ENCODE measurements at regions not wholly inside any gene's neighbourhood (a gene's known extent, or its start where the extent isn't known, plus 50 kb on each side); places are given as distances from the start of the nearest gene placed in this dataset.
A peak's percentile ranks its signal among the peaks of the same experiment; 100 is the strongest.
"Not testable (repeated sequence)": the region's sequence is repeated elsewhere in the genome, so short reads cannot be mapped to it uniquely, and the experiment has no call there.

DNA sequence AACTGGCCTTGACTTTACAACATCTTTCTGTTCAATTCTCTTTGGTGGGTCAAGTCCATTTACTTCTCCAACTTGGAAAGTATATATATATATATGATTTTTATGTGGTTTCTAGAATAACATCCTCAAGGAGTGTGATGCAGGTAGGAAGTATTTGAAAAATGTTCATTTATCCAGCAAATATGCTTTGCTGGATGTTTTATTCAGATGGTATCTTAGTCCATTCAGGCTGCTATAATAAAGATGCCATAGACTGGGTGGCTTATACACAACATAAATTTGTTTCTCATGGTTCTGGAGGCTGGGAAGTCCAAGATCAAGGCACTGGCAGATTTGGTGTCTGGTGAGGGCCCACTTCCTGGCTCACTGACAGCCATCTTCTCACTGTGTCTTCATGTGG lies 168.7 kb upstream of the RASGRP1 start:
- DNase-seq (ENCODE audit: low read depth), result no peak

DNA sequence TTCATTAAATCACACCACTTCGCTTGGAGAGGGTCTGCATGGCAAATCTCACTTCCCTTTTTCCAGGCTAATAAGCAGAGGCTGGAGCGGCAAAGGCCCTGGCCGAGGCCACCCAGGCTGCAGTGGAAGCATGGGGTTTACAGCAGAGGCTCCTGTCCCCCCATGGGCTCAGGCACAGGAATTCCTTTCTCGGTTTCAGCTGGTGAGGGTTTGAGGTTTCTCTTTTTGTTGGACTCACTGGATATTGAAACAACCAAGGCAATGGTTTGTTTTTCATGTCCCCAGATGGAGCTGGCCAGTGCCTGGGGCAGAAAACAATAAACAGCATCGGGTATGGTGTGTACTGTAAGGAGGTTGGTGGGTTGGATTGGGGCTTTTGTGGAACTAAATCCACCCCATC lies 175.6 kb upstream of the RASGRP1 start:
- peak; percentile 72 for DNase-seq (ENCODE audit: low read depth)

DNA sequence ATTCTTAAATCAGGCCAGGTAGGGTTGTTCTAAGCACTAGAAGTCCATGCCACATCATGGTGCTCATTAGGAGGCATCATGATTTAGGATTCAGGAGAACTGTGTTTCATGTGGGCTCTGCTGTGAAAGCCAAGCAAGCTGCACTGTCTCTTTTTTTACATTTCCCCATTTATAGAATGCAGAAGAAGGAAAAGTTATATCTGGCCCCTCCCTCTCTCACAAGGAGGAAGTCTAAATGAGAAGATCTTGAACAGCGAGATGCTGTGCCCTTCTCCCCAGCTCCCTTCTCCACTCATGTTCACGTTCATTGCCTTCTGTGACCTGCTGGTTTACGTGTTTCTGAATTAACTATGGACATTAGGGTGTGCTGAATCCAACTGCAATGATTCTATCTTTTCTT lies 178.5 kb upstream of the RASGRP1 start:
- DNase-seq (ENCODE audit: low read depth), result no peak

- peak; percentile 58 for DNase-seq (ENCODE audit: low read depth)
Observed at GRCh38 chr15:38745126-38745525, 180.5 kb upstream of the RASGRP1 start.

DNA sequence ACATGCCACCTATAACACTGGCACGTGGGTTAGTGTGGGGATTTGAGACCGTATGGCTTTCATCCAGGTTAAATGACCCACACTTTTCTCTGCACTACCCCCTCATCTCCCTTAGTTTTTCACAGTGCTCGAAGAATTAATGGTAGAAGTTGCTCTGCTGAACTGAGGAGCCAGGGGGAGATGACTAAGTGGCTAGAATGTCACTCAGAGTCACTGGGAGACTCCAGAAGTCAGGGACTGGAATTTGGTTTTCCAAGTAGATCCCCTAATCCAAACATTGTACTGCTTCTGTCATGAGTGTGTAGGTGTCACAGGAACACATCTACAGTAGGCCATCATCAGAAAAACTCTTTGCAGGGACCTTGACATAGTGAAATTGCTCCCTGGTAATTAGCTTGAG lies 181.0 kb upstream of the RASGRP1 start:
- DNase-seq (ENCODE audit: low read depth), result no peak

GRCh38 chr15:38746211-38746610 lies 181.6 kb upstream of the RASGRP1 start:
- peak; percentile 59 for DNase-seq (ENCODE audit: low read depth)

GRCh38 chr15:38748710-38749109 lies 184.1 kb upstream of the RASGRP1 start:
- DNase-seq (ENCODE audit: low read depth), result no peak

- DNase-seq (ENCODE audit: low read depth), result peak; percentile 36
Observed at GRCh38 chr15:38750786-38751185, 186.2 kb upstream of the RASGRP1 start.

GRCh38 chr15:38755718-38756117 lies 191.1 kb upstream of the RASGRP1 start:
- no peak for DNase-seq (ENCODE audit: low read depth)

- no peak for DNase-seq (ENCODE audit: low read depth)
Observed at GRCh38 chr15:38756441-38756840, 191.8 kb upstream of the RASGRP1 start.

- DNase-seq (ENCODE audit: low read depth), result peak; percentile 85
Observed at GRCh38 chr15:38758043-38758442, 193.4 kb upstream of the RASGRP1 start.

GRCh38 chr15:38761681-38762080 lies 197.1 kb upstream of the RASGRP1 start:
- no peak for DNase-seq (ENCODE audit: low read depth)

- peak; percentile 75 for DNase-seq (ENCODE audit: low read depth)
Observed at GRCh38 chr15:38768970-38769369, 204.4 kb upstream of the RASGRP1 start.

GRCh38 chr15:38769492-38769891 lies 204.9 kb upstream of the RASGRP1 start:
- DNase-seq (ENCODE audit: low read depth), result no peak

GRCh38 chr15:38774076-38774475 lies 209.5 kb upstream of the RASGRP1 start:
- peak; percentile 71 for DNase-seq (ENCODE audit: low read depth)

DNA sequence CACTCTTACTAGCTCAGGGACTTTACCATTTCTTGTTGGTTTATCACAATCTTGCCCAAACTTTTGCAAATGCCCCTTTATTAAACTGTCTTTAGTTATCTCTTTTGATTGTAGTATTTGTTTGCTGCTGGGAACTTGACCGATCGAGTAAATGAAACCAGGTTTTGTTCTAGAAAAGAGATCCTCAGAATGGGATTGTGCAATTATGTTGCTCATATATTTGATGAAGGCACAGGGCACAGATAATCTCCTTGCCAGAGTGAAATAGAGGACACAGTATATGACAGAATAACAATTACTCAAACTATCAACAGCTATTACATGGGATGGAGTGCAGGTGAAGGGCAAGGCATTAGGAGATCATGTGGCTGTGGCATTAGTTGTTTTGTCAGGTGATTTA lies 216.6 kb upstream of the RASGRP1 start:
- DNase-seq (ENCODE audit: low read depth), result no peak

DNA sequence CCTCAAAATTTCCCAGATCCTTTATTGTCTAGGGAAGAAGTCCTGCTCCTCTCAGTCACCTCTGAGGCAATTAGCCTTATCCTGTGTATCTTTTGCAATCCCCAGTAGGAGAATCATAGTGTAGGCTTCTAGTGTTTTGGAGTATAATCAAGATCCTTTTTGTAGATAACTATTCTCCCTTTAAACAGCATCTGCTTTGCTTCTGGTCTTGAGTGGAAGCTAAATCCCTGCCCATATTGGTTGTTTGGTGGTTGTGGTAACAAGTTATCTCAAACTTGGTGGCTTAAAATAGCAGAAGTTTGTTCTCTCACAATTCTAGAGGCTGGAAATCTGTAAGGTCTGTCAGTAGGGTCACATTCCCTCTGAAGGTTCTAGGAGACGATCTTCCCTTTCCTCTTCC lies 217.5 kb upstream of the RASGRP1 start:
- DNase-seq (ENCODE audit: low read depth), result peak; percentile 70

DNA sequence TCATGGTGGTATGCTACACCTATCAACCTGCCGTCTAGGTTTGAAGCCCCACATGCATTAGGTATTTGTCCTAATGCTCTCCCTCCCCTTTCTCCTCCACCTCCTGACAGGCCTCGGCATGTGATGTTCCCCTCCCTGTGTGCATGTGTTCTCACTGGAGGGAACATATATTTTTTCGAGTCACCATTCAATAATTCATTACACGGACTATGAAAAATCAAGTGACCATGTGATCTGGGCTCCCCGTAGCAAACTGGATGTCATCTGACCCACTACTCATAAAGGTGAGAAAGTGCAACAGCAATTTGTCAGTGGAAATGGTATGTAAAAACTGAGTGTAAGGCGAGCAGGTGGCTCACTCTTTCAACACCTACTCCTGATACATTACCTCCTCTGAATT lies 224.3 kb upstream of the RASGRP1 start:
- no peak for DNase-seq (ENCODE audit: low read depth)

GRCh38 chr15:38789566-38789965 lies 225.0 kb upstream of the RASGRP1 start:
- no peak for DNase-seq (ENCODE audit: low read depth)

GRCh38 chr15:38793206-38793810 lies 228.7 kb upstream of the RASGRP1 start:
- DNase-seq (ENCODE audit: low read depth), result no peak

- DNase-seq (ENCODE audit: low read depth), result peak; percentile 40
Observed at GRCh38 chr15:38795471-38796245, 231.0 kb upstream of the RASGRP1 start.

DNA sequence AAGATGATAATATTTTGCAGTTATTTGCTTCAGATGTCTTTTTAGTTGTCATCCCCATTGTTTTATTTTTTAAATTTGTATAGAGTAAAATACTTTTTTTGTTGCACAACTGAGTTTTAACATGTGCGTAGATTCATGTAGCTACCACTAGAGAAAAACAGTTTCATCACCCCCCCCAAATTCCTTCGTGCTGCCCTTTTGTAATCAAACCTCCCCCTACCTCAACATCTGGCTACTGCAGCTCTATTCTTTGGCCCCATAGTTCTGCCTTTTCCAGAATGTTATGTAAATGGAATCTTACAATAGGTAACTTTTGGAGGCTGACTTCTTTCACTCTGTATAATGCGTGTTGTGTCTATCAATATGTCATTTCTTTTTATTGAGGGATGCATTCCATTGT lies 232.0 kb upstream of the RASGRP1 start:
- DNase-seq (ENCODE audit: low read depth), result no peak

DNA sequence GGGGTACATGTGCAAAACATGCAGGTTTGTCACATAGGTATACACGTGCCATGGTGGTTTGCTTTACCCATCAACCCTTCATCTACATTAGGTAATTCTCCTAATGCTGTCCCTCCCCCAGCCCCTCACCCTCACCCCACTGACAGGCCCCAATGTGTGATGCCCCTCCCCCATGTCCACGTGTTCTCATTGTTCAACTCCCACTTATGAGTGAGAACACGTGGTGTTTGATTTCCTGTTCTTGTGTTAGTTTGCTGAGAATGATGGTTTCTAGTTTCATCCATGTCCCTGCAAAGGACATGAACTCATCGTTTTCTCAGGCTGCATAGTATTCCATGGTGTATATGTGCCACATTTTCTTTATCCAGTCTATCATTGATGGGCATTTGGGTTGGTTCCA lies 232.9 kb upstream of the RASGRP1 start:
- DNase-seq (ENCODE audit: low read depth), result not testable (repeated sequence)

DNA sequence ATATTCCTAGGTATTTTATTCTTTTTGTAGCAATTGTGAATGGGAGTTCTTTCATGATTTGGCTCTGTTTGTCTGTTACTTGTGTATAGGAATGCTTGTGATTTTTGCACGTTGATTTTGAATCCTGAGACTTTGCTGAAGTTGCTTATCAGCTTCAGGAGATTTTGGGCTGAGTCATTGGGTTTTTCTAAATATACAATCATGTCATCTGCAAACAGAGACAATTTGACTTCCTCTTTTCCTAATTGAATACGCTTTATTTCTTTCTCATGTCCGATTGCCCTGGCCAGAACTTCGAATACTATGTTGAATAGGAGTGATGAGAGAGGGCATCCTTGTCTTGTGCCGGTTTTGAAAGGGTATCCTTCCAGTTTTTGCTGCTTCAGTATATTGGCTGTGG lies 234.6 kb upstream of the RASGRP1 start:
- DNase-seq (ENCODE audit: low read depth), result not testable (repeated sequence)
